ENCODE measurements at regions not wholly inside any gene's neighbourhood (a gene's known extent, or its start where the extent isn't known, plus 50 kb on each side); places are given as distances from the start of the nearest gene placed in this dataset.

- Histone ChIP-seq H3K4ac (ENCODE audit: low read depth in 1 of 2, low read length in 2 of 2) (no peak overlapping the region), H3K4me2 (ENCODE audit: low read length, poor library complexity, severe bottlenecking) (no peak overlapping the region), H2BK5ac (ENCODE audit: low read depth, low read length, poor library complexity, severe bottlenecking) (no peak overlapping the region), H2AK5ac (ENCODE audit: low read length, severe bottlenecking) (no peak overlapping the region), H2BK15ac (ENCODE audit: low read depth, poor library complexity, severe bottlenecking) (no peak overlapping the region), H3K4me1 (ENCODE audit: control insufficient read depth, insufficient read depth, low read depth, low read length) (no peaks in the 10 kb centered on the region), H2BK12ac (ENCODE audit: low read length in 2 of 2) (no peak overlapping the region), H3K9me3 (ENCODE audit: control insufficient read depth, low read length) (peaks cover under 1% of the 10 kb centered on the region), H3K4me3 (ENCODE audit: insufficient read depth in 1 of 2, low read depth in 1 of 2, low read length in 2 of 2) (no peak overlapping the region), H2AFZ (ENCODE audit: low read depth, low read length) (no peak overlapping the region), H3K14ac (ENCODE audit: low read length in 2 of 2) (no peak overlapping the region), H3K27ac (ENCODE audit: low read length, poor library complexity, severe bottlenecking) (no peak overlapping the region), H3K9ac (ENCODE audit: low read length) (no peak overlapping the region), H2BK120ac (ENCODE audit: low read depth, low read length) (no peak overlapping the region), H3K36me3 (ENCODE audit: control insufficient read depth in 1 of 2, insufficient read depth in 2 of 2, low read depth in 1 of 2, low read length in 2 of 2) (no peaks in the 10 kb centered on the region), H3K23ac (ENCODE audit: low read length in 2 of 2) (no peak overlapping the region), H3K27me3 (ENCODE audit: control insufficient read depth in 1 of 2, insufficient read depth in 1 of 2, low read length in 2 of 2) (no peaks in the 10 kb centered on the region), H3K18ac (ENCODE audit: low read depth in 1 of 2, low read length in 2 of 2) (no peak overlapping the region), H4K91ac (ENCODE audit: low read length) (no peak overlapping the region), H4K8ac (ENCODE audit: low read length) (no peak overlapping the region), H3K79me1 (replicated peaks; ENCODE audit: low read length, poor library complexity, severe bottlenecking) (no peaks in the 10 kb centered on the region)
- WGBS, result 70% methylated on average over 3 of the region's 4 CpGs
- no peak for DNase-seq
Measured at GRCh38 chr10:53638006-53638405, 865.4 kb upstream of the MBL2 start.

GRCh38 chr10:53624722-53625121 is 852.1 kb upstream of the MBL2 start:
- Histone ChIP-seq H2BK120ac (ENCODE audit: low read depth, low read length) (no peak overlapping the region), H3K4ac (ENCODE audit: low read depth in 1 of 2, low read length in 2 of 2) (no peak overlapping the region), H3K79me1 (replicated peaks; ENCODE audit: low read length, poor library complexity, severe bottlenecking) (no peaks in the 10 kb centered on the region), H3K27ac (ENCODE audit: low read length, poor library complexity, severe bottlenecking) (no peak overlapping the region), H3K4me2 (ENCODE audit: low read length, poor library complexity, severe bottlenecking) (no peak overlapping the region), H2BK5ac (ENCODE audit: low read depth, low read length, poor library complexity, severe bottlenecking) (no peak overlapping the region), H3K27me3 (ENCODE audit: control insufficient read depth in 1 of 2, insufficient read depth in 1 of 2, low read length in 2 of 2) (no peaks in the 10 kb centered on the region), H3K14ac (ENCODE audit: low read length in 2 of 2) (no peak overlapping the region), H4K8ac (ENCODE audit: low read length) (no peak overlapping the region), H2BK12ac (ENCODE audit: low read length in 2 of 2) (no peak overlapping the region), H3K9me3 (ENCODE audit: control insufficient read depth, low read length) (no peaks in the 10 kb centered on the region), H2AK5ac (ENCODE audit: low read length, severe bottlenecking) (no peak overlapping the region), H3K4me3 (ENCODE audit: insufficient read depth in 1 of 2, low read depth in 1 of 2, low read length in 2 of 2) (no peak overlapping the region), H4K91ac (ENCODE audit: low read length) (no peak overlapping the region), H2AFZ (ENCODE audit: low read depth, low read length) (no peak overlapping the region), H3K4me1 (ENCODE audit: control insufficient read depth, insufficient read depth, low read depth, low read length) (no peaks in the 10 kb centered on the region), H3K9ac (ENCODE audit: low read length) (no peak overlapping the region), H3K18ac (ENCODE audit: low read depth in 1 of 2, low read length in 2 of 2) (no peak overlapping the region), H2BK15ac (ENCODE audit: low read depth, poor library complexity, severe bottlenecking) (no peak overlapping the region), H3K36me3 (ENCODE audit: control insufficient read depth in 1 of 2, insufficient read depth in 2 of 2, low read depth in 1 of 2, low read length in 2 of 2) (no peaks in the 10 kb centered on the region), H3K23ac (ENCODE audit: low read length in 2 of 2) (no peak overlapping the region)
- DNase-seq, result no peak
- 80% methylated on average over 4 of the region's 4 CpGs for WGBS

- Histone ChIP-seq H2BK120ac (ENCODE audit: low read depth, low read length) (no peak overlapping the region), H2AFZ (ENCODE audit: low read depth, low read length) (no peak overlapping the region), H3K9me3 (ENCODE audit: control insufficient read depth, low read length) (no peaks in the 10 kb centered on the region), H2AK5ac (ENCODE audit: low read length, severe bottlenecking) (no peak overlapping the region), H2BK15ac (ENCODE audit: low read depth, poor library complexity, severe bottlenecking) (no peak overlapping the region), H3K27me3 (ENCODE audit: control insufficient read depth in 1 of 2, insufficient read depth in 1 of 2, low read length in 2 of 2) (no peaks in the 10 kb centered on the region), H3K4me3 (ENCODE audit: insufficient read depth in 1 of 2, low read depth in 1 of 2, low read length in 2 of 2) (no peak overlapping the region), H3K4me2 (ENCODE audit: low read length, poor library complexity, severe bottlenecking) (no peak overlapping the region), H4K8ac (ENCODE audit: low read length) (no peak overlapping the region), H3K9ac (ENCODE audit: low read length) (no peak overlapping the region), H3K27ac (ENCODE audit: low read length, poor library complexity, severe bottlenecking) (no peak overlapping the region), H3K4me1 (ENCODE audit: control insufficient read depth, insufficient read depth, low read depth, low read length) (no peaks in the 10 kb centered on the region), H3K14ac (ENCODE audit: low read length in 2 of 2) (no peak overlapping the region), H3K4ac (ENCODE audit: low read depth in 1 of 2, low read length in 2 of 2) (no peak overlapping the region), H3K79me1 (replicated peaks; ENCODE audit: low read length, poor library complexity, severe bottlenecking) (no peaks in the 10 kb centered on the region), H4K91ac (ENCODE audit: low read length) (no peak overlapping the region), H3K36me3 (ENCODE audit: control insufficient read depth in 1 of 2, insufficient read depth in 2 of 2, low read depth in 1 of 2, low read length in 2 of 2) (no peaks in the 10 kb centered on the region), H2BK5ac (ENCODE audit: low read depth, low read length, poor library complexity, severe bottlenecking) (no peak overlapping the region), H3K18ac (ENCODE audit: low read depth in 1 of 2, low read length in 2 of 2) (no peak overlapping the region), H2BK12ac (ENCODE audit: low read length in 2 of 2) (no peak overlapping the region), H3K23ac (ENCODE audit: low read length in 2 of 2) (no peak overlapping the region)
- DNase-seq, result no peak
- WGBS, result 83% methylated on average over 2 of the region's 2 CpGs
Measured at GRCh38 chr10:53622201-53622600, 849.6 kb upstream of the MBL2 start.

GRCh38 chr10:53619671-53620070 is 847.1 kb upstream of the MBL2 start:
- no peak for DNase-seq

More at GRCh38 chr10:53619671-53620070, 847.1 kb upstream of the MBL2 start:
- H3K27me3 ChIP-seq (ENCODE audit: control insufficient read depth in 1 of 2, insufficient read depth in 1 of 2, low read length in 2 of 2), result no peaks in the 10 kb centered on the region
- H3K27ac ChIP-seq (ENCODE audit: low read length, poor library complexity, severe bottlenecking), result no peak overlapping the region
- no peak overlapping the region for H2BK5ac ChIP-seq (ENCODE audit: low read depth, low read length, poor library complexity, severe bottlenecking)
- no peak overlapping the region for H3K4me2 ChIP-seq (ENCODE audit: low read length, poor library complexity, severe bottlenecking)
- no peak overlapping the region for H2BK15ac ChIP-seq (ENCODE audit: low read depth, poor library complexity, severe bottlenecking)
- no peak overlapping the region for H4K91ac ChIP-seq (ENCODE audit: low read length)
- peak overlapping the region; percentile 35 for H4K8ac ChIP-seq (ENCODE audit: low read length)
- H3K9me3 ChIP-seq (ENCODE audit: control insufficient read depth, low read length), result no peaks in the 10 kb centered on the region
- H3K4me1 ChIP-seq (ENCODE audit: control insufficient read depth, insufficient read depth, low read depth, low read length), result no peaks in the 10 kb centered on the region
- H3K18ac ChIP-seq (ENCODE audit: low read depth in 1 of 2, low read length in 2 of 2), result peak overlapping the region in 1 of 2 experiments; percentile 82
- H3K14ac ChIP-seq (ENCODE audit: low read length in 2 of 2), result no peak overlapping the region
- H2BK120ac ChIP-seq (ENCODE audit: low read depth, low read length), result no peak overlapping the region
- H2AK5ac ChIP-seq (ENCODE audit: low read length, severe bottlenecking), result no peak overlapping the region
- no peak overlapping the region for H3K4me3 ChIP-seq (ENCODE audit: insufficient read depth in 1 of 2, low read depth in 1 of 2, low read length in 2 of 2)
- peak overlapping the region in 1 of 2 experiments; percentile 73 for H3K4ac ChIP-seq (ENCODE audit: low read depth in 1 of 2, low read length in 2 of 2)
- no peaks in the 10 kb centered on the region for H3K36me3 ChIP-seq (ENCODE audit: control insufficient read depth in 1 of 2, insufficient read depth in 2 of 2, low read depth in 1 of 2, low read length in 2 of 2)
- 80% methylated on average over 2 of the region's 2 CpGs for WGBS
- H2AFZ ChIP-seq (ENCODE audit: low read depth, low read length), result peak overlapping the region; percentile 85
- no peak overlapping the region for H3K9ac ChIP-seq (ENCODE audit: low read length)
- H2BK12ac ChIP-seq (ENCODE audit: low read length in 2 of 2), result peak overlapping the region in 1 of 2 experiments; percentile 84
- H3K79me1 ChIP-seq (replicated peaks; ENCODE audit: low read length, poor library complexity, severe bottlenecking), result no peaks in the 10 kb centered on the region
- no peak overlapping the region for H3K23ac ChIP-seq (ENCODE audit: low read length in 2 of 2)

Data from mesenchymal stem cell (in vitro differentiated cells and primary cell).